ENCODE measurements at regions not wholly inside any gene's neighbourhood (a gene's known extent, or its start where the extent isn't known, plus 50 kb on each side); places are given as distances from the start of the nearest gene placed in this dataset.
"Not testable (repeated sequence)": the region's sequence is repeated elsewhere in the genome, so short reads cannot be mapped to it uniquely, and the experiment has no call there.

DNA sequence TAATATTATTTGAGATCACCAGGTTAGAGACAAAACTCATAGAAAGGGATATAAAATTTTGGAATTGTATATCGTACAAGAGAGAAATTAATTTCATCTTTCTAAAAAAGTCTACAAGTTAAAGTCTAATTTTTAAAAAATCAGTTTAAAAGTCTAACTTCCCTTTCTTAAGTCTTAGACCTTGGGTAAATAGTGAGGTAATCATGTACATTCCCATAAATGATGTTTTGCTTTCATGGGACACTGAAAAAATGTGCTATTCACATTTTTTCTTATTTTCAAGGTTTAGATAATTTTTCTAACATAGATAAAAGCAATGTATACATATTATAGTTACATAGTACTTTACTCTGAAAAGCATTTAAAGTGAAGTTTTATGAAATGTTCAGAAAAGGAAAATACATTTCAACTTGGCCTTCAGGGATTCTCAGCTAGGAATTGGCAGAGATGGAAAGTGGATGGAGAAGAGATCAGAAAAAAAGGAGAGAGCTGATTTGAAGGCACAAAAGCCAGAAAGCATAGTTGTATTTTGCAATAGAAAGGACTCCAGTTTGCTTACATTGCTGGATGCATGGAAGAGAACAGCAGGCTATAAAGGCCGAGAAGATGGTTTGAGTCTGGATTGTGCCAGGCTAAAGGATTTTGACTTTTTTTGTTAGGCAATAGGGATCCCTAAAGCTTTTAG lies 194.0 kb downstream of the CASP12 start:
- no peak for DNase-seq (ENCODE audit: low spot score)

DNA sequence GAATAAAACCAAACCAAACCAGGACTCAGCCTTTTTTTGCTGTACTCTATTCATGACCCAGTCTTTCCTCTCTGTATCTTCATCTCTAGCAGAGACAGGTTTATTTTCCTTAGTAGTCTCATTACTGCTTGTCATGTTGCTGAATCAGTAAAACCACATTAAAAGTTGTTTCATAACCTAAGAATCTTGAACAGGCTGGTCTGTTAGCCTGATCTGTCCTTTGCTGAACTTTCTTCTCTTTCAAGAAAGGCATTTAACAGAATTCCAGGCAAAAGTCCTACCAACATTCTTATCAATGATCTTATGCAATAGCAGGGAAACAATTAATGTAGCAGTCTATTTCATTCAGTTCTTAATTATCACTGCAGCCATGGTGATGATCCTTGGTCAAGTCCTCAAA lies 197.7 kb downstream of the CASP12 start:
- DNase-seq (ENCODE audit: low spot score): peak; percentile 44

DNA sequence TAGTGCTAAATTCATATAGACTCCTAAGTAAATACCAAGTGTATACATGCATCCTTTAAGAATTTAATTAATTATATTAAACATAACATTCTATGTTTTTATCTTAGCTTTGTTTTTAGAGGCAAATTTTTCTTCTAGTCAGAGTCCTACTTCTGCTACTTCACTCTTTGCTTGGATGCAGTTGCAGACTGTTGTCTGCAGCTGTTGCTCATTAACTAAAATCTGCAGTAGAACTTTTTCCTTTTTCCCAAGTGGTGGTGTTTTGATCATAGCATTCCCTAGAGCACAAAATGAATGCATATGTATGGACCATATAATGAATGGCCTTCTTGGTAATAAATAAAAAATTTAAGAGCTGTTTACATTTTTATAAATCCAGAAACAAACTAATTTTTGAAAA lies 198.3 kb downstream of the CASP12 start:
- DNase-seq (ENCODE audit: low spot score): no peak

DNA sequence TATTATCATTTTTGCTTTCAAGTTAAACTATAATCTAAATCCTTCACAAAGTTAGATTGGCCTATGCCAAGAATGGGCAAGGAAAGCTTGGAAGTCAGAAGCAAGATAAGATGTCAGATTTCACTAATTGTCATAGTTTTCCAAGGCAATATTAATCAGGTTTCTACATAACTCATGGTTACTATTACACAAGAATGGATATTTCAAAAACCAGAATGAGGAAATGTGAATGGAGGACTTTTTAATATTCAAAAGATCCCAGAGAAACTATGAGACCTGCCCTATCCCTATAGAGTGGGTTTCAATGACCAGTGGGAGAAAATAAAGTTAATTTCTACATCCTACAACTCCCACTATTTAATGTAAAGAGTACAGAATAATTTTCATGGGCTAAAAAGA lies 203.2 kb downstream of the CASP12 start:
- no peak for DNase-seq (ENCODE audit: low spot score)

DNA sequence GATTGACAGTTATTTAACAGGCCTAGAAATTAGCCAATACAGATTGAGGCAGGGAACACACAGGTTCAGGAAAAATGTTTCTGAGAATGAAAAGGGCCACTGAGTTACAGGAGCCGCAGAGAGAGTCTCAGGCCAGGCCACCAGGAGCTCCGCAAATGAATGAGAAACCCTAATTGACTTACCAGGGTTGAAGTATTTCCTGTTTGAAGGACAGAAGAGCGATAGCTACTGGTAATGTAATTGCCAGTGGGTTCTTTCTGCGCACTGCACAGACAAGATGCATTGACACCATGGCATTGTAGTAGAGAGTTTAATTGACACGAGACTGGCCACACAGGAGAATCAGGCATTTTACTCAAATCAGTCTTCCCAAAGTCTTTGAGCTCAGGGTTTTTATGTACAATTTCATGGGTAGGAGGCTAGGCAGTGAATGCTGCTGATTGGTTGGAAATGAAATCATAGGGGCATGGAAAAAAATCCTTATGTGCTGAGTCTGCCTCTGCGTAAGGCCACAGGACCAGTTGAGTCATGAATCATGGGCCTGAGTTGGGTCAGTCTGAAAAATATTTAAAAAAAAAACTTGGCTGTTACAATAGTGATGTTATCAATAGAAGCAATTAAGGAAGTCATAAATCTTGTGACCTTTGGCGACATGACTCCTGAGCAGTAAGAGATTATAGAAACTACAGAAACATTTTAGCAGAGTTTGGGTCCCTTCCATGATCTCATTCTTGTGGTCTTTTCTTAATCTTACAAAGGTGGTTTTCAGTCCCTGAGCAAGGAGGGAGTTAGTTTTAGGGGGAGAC lies 203.8 kb downstream of the CASP12 start:
- DNase-seq (ENCODE audit: low spot score): no peak

DNA sequence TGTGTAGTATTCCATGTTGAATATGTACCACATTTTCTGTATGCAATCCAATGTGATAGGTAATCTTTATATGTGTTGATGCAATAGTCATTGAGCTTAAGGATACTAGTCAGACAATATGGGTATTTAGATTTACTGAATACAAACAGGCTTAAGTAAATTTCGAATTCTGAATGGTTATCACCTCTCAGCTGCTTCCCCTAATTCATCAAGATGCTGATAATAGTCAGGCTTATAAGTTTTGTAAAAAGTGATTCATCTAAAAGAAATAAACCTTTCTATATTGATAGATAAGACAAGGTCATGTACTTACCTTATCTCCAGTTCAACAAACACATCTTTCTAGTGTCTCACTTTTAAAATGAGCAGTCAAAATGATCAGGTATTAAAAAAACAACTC lies 205.5 kb downstream of the CASP12 start:
- DNase-seq (ENCODE audit: low spot score): no peak

DNA sequence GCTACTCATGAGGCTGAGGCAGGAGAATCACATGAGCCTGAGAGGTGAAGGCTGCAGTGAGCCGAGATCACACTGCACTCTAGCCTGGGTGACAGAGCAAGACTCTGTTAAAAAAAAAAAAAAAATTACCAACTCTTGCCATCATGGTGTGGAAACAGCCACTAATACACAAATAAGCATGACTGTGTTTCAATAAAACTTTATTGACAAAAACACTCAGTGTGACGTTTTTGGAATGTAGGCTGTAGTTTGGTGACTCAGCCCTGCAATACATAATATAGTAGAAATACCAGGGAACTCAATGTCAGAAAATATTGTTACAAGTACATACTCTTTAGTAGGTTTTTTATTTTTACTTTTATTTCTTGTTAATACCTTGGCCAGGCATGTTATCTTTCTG lies 207.1 kb downstream of the CASP12 start:
- DNase-seq (ENCODE audit: low spot score): no peak

DNA sequence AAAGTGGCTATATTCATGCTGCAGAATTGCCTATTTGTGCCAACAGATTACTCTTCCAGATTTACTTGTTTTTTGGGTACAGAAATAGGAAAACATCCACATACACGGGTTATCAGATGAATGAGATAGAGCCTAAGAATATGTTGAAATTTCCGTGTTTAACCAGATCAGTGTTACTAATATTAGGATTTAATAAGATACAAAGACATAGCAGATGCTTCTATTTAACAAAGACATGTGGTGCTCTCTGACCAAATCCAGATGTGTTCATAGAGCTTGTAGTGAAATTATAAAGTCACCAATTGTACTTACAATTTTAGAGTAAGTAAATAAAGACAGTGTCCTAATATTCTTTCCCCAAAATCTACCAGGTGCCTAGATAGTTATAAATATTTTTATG lies 208.0 kb downstream of the CASP12 start:
- DNase-seq (ENCODE audit: low spot score): no peak

DNA sequence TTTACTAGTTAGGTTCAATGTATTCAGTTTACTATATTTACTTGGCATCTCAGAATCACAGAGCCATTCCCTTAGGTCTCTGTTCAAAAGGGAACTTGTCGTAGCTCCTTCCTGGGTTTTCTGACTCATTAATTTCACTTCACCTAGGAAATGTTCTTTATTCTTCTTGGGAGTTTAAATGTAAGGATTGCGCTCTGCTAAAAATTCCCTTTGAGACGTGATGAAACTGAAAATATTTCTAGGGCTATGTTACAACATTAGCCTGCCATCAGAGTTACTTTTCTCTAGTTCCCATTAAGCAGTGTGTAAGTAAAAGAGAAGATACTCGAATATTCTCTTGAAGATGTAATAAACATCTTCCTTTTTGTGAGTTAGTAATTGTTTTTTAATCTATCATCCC lies 209.5 kb downstream of the CASP12 start:
- DNase-seq (ENCODE audit: low spot score): no peak

DNA sequence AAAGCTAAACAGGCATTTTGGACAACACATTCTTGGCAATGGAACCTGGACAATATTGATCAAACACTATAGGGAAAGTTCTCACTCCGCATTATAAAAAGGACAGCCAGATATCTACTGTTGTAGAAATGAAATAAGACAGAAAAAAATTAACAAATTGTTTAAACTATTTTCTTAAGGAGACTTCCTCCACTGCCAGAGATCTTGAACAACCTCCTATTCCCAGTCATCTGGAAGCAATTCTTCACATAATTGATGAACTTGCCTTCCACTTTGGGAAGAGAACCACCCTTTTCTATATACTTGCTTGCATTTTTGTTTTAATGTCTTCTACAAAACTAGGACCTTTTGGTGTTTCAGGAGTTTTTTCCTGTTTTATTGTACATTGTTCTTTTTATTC lies 216.1 kb downstream of the CASP12 start:
- DNase-seq (ENCODE audit: low spot score): no peak

DNA sequence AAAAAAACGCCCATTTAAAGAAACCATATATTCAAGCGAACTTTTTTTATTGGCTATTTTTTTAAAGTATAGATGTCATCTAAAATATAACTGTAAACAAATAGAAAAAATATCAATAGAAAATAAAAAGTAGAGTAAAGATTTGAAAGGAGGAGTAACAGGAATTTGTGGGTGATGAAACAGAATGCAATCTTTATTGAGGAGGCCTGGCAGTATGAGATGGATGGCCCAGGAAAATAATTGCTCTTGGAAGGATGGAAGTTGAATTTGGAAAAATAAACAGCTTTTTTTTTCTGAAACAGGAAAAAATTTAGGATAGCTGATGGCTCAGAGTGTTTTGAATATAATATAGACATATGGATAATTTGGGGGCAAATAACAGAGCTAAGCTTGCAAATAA lies 219.0 kb downstream of the CASP12 start:
- no peak for DNase-seq (ENCODE audit: low spot score)

DNA sequence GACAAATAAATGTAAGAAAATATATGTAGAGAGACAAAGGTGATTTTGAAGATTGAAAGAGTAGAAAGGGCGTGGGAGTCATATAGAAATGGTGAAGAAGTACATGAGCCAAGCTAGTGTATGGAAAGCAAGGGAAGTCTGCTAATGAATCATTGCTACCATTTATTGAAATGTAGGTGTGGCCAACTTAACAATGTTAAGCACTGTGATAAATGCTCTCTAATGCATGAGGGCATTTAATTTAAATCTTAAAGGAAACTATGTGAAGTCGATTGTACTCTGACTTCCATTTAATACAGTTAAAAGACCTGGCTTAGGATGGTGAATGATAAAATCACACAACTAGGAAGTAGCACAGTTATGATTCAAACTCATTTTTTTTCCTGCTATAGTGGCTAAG lies 219.9 kb downstream of the CASP12 start:
- DNase-seq (ENCODE audit: low spot score): no peak

DNA sequence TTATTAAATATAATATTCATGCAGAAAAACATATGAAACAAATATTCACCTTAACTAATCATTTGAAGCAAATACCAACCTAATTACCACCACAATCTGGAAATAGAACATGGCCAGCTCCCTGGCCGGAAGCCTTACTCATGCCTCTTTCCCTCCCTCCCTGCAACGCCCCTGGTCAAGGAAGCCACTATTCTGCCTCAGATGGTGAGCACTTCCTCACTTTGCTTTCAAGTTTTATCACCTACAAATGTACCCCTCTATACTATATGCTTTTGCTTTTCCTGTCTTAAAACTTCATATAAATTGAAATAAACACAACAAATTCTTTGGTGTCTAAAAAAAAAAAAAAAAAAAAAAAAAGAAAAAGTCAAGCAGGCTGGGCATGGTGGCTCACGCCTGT lies 221.2 kb downstream of the CASP12 start:
- not testable (repeated sequence) for DNase-seq (ENCODE audit: low spot score)

DNA sequence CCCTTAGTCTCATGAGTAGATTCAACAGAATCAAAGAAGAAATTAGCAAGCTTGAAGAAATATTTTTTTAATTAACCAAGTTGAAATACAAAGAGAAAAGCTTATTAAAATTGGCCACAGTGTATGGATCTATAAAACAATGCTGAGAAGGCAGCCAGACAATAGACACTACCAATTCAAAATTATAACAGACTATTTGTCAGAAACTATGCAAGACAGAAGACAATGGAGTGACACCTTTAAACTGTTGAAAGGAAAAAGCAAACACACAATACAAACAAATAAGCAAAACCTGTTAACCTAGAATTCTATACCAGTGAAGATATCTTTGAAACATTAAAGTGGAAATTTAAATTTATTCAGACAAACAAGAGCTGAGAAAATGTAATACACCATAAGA lies 225.4 kb downstream of the CASP12 start:
- no peak for DNase-seq (ENCODE audit: low spot score)

DNA sequence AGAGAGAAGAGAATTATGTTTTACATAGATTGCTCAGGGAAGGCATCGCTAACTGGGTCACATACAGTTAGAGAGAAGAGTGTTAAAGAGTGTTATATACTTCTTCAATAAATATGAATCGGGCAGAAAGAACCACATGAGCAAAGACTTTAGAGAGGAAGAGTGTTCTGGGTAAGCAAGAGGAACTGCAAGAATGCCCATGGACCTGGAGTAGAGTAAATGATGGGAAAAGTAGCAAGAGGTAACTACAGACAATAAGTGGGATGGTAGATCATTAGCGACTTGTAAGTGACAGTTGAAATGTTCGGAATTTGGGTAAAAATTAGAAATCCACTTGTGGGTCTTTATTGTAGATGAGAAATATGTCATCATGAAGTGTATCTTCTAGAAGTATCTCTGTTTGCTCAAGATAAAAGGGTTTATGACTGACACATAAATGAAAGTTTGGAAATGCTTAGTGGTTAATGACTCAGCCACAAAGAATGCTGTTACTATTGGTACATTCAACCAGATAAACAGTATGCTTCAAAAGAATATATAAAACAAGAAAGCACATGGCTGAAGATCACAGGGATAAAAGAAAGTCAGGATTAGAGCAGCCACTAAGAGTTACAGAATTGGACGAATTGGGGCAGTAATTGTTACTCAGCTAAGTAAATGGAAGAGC lies 229.3 kb downstream of the CASP12 start:
- DNase-seq (ENCODE audit: low spot score): peak; percentile 17

DNA sequence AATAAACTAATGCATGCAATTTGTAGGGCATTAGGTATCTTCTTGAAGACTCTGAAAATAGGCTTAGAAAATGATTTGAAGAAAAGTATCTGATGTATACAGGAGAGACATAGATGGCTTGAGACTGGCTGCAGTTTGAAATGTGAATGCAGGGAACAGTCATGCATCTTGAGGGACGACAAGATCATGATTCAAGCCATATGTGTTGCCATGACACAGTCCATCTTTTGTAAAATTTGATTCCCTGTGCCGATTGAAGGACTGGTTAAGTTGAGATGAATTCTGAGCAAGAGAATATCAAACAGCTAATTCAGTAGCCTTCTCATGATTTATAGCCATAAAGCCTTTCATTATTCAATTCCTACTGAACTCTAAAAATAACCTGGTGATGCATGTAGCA lies 231.6 kb downstream of the CASP12 start:
- no peak for DNase-seq (ENCODE audit: low spot score)

DNA sequence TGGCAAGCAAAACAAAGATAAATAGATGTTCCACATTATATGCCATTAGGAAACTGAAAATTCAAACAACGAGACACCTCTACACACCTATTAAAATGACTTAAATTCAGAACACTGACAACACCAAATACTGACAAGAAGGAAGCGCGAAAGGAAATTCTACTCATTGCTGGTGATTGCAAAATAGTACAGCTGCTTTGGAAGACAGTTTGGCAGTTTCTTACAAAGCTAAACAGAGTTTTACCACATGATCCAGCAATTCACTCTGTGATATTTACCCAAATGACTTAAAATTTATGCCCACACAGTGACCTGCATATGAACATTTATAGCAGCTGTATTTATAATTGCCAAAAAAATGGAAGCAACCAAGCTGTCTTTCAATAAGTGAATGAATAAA lies 232.6 kb downstream of the CASP12 start:
- no peak for DNase-seq (ENCODE audit: low spot score)

DNA sequence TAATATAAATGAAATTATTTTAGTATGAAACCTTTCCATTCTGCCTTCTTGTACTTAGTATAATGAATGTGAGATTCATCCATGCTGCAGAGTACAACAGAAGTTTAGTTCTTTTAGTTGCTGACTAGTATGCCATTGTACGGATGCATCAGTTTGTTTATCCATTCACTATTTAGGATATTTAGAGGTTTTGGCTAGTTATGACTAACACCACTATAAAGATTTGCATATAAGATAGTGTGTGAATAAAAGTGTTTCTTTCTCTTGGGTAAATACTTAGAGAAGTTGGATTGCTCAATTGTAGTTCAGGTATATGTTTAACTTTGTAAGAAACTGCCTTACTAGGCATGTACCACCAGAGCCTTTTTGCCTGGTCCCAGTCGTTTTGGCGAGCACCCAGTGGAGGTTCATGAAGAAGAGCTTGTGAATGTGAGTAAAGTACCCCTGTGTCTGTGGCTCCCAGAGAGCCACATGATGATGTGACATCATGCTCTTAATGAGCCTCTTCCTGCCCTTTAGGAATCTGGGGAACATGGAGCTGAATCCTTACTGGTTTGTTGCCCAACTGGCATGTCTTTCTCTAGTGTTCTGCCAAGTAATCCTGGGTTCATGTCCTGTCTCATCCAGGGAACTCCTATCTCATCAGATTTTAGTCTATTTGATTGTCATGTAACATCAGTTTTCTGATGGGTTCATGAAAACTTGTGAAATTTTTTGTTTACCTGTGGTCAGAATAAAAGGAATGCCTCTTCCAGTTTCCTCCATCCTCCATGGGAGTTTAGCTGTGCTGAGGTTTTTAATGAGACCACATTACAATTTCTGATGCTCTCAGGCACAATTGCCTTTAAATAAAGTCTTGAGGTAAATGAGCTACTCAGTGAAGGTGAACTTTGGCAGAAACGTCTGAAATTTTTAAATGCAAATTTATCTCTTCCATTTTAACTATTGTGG lies 234.8 kb downstream of the CASP12 start:
- DNase-seq (ENCODE audit: low spot score): no peak

DNA sequence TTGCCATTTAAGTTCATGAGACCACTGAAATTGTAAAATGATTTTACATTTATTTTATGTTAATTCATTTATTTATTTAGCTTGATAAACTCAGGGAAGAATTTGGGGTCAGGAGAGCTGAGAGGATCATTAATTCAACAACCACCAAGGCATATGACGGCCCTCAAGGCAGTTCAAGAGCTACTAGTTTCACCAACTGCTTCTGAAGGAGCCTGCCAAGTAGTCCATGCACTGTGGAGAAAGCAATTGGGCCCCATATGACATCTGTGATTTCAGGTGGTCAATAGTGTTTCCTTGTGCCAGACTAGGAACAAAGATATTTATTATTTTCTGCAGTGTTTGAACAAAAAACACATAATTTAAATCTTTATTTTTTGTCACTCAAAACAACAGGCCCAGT lies 236.4 kb downstream of the CASP12 start:
- DNase-seq (ENCODE audit: low spot score): no peak

DNA sequence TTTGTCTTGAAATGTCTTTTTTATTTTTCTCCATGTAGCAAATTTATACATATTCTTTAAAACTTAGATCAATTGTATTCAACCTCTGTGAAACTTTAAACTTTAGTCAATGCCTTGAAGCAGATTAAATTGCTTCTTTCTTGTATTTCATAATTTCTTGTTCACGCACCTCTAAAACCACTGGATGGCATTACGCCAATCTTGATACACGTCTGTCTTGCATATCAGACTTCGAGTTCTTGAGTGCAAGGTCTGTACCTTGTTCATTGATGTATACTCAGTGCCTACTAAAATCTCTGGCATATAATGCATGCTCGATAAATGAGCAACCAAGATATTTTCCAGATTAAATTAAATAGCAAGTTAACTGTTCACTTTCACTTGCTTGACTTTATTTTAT lies 236.8 kb downstream of the CASP12 start:
- no peak for DNase-seq (ENCODE audit: low spot score)

DNA sequence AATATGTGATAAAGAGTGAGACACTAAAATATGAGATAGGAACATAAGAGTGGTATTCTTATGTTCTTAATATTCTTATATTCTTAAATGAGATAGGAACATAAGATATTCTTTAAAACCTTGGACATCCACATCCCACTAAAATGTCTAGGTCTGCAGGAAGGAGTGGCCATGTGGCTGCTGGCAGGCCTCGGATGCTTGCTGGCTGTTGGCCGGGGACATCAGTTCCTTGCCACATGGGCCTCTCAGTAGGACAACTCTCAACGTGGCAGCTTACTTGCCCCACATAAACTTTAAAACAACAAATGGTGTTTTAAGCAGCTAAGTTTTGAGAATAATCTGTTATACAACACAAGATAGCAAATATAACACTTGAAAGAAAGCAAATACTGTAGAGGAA lies 240.1 kb downstream of the CASP12 start:
- no peak for DNase-seq (ENCODE audit: low spot score)

DNA sequence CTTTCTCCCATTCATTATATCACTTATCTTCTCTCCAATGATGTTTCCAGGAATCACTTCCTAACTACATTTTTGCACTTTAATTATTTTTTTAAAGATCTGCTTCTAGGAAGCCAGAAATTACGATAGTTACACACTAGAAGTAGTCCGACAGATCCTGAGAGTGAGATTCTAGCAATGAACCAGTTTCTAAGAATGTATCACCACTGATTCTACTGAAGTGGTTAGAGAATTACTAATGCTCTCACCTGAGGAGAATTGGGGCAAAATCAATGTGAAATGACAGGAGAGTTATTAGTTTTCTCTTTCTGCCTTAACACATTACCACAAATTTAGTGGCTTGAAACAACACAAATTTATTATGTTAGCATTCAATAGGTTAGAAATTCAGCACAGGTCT lies 241.2 kb downstream of the CASP12 start:
- no peak for DNase-seq (ENCODE audit: low spot score)
